Neutrophil (primary cell): ENCODE measurements at regions not wholly inside any gene's neighbourhood (a gene's known extent, or its start where the extent isn't known, plus 50 kb on each side); places are given as distances from the start of the nearest gene placed in this dataset.

Experiments
- H3K27ac ChIP-seq: fragments of 200-600 bp; sonication (generic); 2 replicates; pipeline ENCODE4 v1.5.1; 2016; ENCODE audit warnings: mild to moderate bottlenecking, moderate library complexity
- H3K27me3 ChIP-seq: fragments of 200-600 bp; sonication (generic); 2 replicates; pipeline ENCODE4 v1.6.0; 2016; ENCODE audit warnings: mild to moderate bottlenecking
- H3K36me3 ChIP-seq: fragments of 200-600 bp; sonication (generic); 2 replicates; pipeline ENCODE4 v1.5.1; 2017
- H3K4me1 ChIP-seq, 2 experiments: fragments of 200-600 bp in 1 of 2; sonication (generic) in 1 of 2; 1 replicate in 1 of 2; 2 replicates in 1 of 2; pipeline versions ENCODE4 v1.5.1 to v1.6.1; 2013 to 2016; ENCODE audit warnings: low read depth in 1 of 2, low read length in 1 of 2, mild to moderate bottlenecking in 1 of 2, moderate library complexity in 1 of 2; ENCODE audit not compliant: control insufficient read depth in 1 of 2, insufficient read depth in 1 of 2
- H3K4me3 ChIP-seq, 2 experiments: fragments of 200-600 bp in 1 of 2; sonication (generic) in 1 of 2; 1 replicate in 1 of 2; 2 replicates in 1 of 2; pipeline ENCODE4 v1.5.1; 2013 to 2016; ENCODE audit warnings: low read depth in 1 of 2, low read length in 1 of 2, mild to moderate bottlenecking in 1 of 2, moderate library complexity in 1 of 2
- H3K9me3 ChIP-seq: fragments of 200-600 bp; sonication (generic); 2 replicates; pipeline ENCODE4 v1.5.1; 2016
- TF ChIP-seq, protein P1 (sequence below): fragments of 200-600 bp; sonication (generic); IDR thresholded peaks from 2 replicates; pipeline ENCODE4 v1.5.1; 2016; ENCODE audit warnings: antibody characterized with exemption

DNA sequence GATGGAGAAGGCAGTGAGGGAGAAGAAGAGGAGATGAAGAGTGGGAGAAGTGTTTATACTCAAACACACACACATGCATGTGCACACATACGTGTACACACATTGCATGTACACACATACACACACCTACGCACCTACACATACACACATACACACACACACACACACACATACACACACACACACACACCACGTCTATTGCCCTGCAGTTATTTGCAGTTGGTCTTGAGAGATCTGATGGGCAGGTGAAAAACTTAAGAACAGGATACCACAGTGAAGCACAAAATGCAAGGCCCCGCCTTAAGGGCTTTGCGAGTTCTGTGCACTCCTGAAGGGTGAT lies 190.2 kb downstream of the MYCN start:
- H3K4me3 ChIP-seq = no peak overlapping the region
- TF ChIP-seq, protein P1, sequence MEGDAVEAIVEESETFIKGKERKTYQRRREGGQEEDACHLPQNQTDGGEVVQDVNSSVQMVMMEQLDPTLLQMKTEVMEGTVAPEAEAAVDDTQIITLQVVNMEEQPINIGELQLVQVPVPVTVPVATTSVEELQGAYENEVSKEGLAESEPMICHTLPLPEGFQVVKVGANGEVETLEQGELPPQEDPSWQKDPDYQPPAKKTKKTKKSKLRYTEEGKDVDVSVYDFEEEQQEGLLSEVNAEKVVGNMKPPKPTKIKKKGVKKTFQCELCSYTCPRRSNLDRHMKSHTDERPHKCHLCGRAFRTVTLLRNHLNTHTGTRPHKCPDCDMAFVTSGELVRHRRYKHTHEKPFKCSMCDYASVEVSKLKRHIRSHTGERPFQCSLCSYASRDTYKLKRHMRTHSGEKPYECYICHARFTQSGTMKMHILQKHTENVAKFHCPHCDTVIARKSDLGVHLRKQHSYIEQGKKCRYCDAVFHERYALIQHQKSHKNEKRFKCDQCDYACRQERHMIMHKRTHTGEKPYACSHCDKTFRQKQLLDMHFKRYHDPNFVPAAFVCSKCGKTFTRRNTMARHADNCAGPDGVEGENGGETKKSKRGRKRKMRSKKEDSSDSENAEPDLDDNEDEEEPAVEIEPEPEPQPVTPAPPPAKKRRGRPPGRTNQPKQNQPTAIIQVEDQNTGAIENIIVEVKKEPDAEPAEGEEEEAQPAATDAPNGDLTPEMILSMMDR = no peak
- H3K9me3 ChIP-seq = no peaks in the 10 kb centered on the region
- no peaks in the 10 kb centered on the region for H3K4me1 ChIP-seq
- H3K36me3 ChIP-seq = no peaks in the 10 kb centered on the region
- no peak overlapping the region for H3K27ac ChIP-seq
- no peaks in the 10 kb centered on the region for H3K27me3 ChIP-seq

DNA sequence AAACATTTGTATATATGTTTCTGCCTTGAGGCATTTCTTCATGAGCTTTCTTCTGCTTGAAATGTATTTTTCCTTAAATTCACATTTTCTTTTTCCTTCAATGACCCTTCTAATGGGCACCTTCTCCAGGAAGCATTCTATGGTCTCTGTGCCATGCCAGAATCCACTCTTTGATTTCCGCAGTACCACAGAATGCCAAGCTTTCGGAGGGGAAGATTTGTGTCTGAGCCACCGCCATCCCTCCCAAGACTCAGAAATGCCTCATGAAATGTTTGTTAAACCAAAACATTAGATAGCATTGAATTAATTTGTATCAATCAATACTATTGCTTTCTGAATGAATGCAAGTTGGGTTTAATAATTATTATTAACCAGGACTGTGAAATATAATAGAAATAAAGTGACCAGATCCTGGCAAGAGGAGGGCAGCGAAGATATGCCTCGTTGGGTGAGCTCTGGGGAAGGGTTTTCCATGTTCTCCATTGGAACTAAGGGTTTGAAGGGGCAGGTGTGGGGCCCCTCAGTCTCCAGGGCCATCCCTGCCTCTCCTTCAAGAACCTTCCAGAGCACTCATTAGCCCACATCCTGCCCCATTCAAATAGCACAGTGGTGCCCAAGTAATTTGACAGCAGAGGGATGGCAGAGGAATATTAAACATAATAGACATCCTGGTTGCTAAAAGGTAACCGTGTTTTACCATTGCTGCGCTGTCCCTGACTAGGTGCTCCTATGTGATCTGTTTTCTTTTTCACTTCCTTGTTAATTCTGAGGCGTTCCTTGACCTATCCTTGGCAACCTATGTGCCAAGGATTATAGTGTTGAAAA lies 189.6 kb downstream of the MYCN start:
- H3K9me3 ChIP-seq = no peaks in the 10 kb centered on the region
- H3K36me3 ChIP-seq = no peaks in the 10 kb centered on the region
- H3K27me3 ChIP-seq = no peaks in the 10 kb centered on the region
- H3K4me3 ChIP-seq = no peak overlapping the region
- H3K27ac ChIP-seq = no peak overlapping the region
- H3K4me1 ChIP-seq = no peaks in the 10 kb centered on the region
- TF ChIP-seq, protein P1 = no peak

DNA sequence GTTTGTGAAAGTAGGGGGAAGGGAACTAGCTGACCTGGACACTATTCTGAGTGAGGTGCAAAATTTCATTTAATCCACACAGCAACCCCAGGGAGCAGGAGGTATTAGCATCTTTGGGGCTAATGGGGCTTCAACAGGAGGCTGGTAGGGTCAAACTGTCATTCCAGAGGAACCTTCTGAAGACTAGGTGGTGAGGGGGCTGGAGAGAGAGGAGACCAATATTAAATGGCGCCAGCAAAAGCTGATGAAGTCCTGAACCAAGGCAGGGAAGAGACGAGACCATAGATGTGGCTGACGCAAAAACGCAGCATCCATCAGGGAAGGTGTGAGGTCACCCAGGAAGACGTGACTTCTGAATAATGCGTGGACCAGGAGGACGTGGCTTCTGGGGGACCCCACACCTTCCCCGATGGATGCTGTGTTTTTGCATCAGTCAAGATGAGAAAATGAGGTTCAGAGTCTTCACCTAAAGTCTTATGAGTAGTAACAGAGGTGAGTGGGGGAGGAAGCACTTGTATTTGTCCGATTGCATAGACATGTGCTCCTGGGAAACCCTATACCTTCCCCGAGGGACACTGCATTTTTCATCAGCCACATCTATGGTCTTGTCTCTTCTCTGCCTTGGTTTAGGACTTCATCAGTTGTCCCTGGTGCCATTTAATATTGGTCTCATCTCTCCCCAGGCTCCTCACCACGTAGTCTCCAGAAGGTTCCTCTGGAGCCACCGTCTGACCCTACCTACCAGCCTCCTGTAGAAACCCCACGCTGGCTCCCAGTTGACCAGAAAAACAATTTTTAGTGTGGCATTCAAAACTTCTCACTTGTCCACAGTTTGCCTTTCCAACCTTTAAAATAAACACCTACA lies 188.6 kb downstream of the MYCN start:
- Histone ChIP-seq H3K36me3 (no peaks in the 10 kb centered on the region), H3K27ac (no peak overlapping the region), H3K9me3 (no peaks in the 10 kb centered on the region), H3K4me3 (no peak overlapping the region), H3K4me1 (no peaks in the 10 kb centered on the region), H3K27me3 (no peaks in the 10 kb centered on the region)
- TF ChIP-seq, protein P1 = no peak

DNA sequence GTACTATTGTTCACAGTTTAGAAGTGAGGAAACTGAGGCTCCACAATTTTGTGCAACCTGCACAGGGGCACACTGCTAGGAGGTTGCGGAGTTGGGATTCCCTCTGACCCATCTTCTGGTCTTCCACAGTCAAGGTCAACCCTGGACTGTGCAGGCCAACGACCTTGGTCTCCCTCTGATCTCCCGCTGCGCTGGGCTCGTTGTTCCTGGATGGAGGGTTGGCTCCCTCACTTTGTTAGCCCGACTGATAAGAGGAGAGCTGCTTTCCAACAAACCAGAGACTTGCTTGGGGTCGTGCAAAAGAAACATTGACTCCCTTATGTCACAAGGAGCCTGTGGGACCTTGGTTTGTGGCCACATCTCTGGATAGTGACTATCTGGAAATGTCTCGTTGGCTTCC lies 187.6 kb downstream of the MYCN start:
- H3K4me1 ChIP-seq = no peaks in the 10 kb centered on the region

DNA sequence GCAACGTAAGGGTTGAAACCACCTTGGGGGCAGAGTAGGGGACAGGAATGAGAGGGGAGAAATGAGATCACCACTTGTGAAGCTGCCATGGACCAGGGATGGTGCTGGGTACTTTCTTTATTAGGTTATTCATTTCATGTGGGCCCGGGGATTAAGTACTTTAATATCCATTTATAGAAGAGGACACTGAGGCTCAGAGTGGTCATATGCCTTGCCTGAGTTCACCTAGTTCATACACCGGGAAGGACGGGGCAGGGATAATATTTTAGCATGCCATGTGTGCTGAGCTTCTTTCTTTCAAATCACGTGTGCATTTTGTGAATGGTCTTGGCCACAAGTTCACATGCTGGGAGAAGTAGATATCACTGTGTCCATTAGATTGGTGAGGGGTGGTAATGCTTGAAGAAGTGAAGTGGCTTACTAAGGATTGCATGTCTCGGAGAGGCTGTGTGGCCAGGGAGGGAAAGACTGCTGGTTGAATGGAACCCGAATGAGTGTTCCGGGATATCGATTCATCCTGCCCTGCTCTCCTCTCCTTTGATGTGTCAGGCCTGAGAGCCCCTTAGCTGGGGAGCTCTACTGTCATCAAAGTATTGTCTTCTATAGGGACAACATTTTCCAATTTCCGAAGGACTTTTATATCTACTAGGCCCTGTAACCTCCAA lies 187.1 kb downstream of the MYCN start:
- H3K27me3 ChIP-seq = no peaks in the 10 kb centered on the region
- no peaks in the 10 kb centered on the region for H3K9me3 ChIP-seq

More for the DNA sequence above, 187.6 kb downstream of the MYCN start:
- H3K4me3 ChIP-seq = no peak overlapping the region
- H3K36me3 ChIP-seq = no peaks in the 10 kb centered on the region
- no peaks in the 10 kb centered on the region for H3K9me3 ChIP-seq
- no peaks in the 10 kb centered on the region for H3K27me3 ChIP-seq
- H3K27ac ChIP-seq = no peak overlapping the region
- TF ChIP-seq, protein P1 = no peak

More for the DNA sequence above, 187.1 kb downstream of the MYCN start:
- no peaks in the 10 kb centered on the region for H3K36me3 ChIP-seq
- no peaks in the 10 kb centered on the region for H3K4me1 ChIP-seq
- TF ChIP-seq, protein P1 = no peak
- no peak overlapping the region for H3K4me3 ChIP-seq
- no peak overlapping the region for H3K27ac ChIP-seq
